Heart left ventricle (tissue), 16 donors: ENCODE measurements at regions not wholly inside any gene's neighbourhood (a gene's known extent, or its start where the extent isn't known, plus 50 kb on each side); places are given as distances from the start of the nearest gene placed in this dataset.

Experiments
- ATAC-seq, 4 donors: fragments of 200-7000 bp; cut with Tn5 transposase; one replicate each; pipeline ENCODE4 v1.9.1; 2020 to 2022; ENCODE audit warnings: moderate library complexity in 4 of 4, mild to moderate bottlenecking in 3 of 4, moderate number of reproducible peaks in 1 of 4
- DNase-seq, 5 donors: peaks; one replicate each; pipeline ENCODE4 v3.0.0-alpha.2; 2020
- H3K27ac ChIP-seq, 12 donors: fragments of 200-600 bp; sonication (generic) in 4 of 12; one replicate each; pipeline versions ENCODE4 v1.5.0 to v1.8.0; 2016 to 2022; ENCODE audit warnings: mild to moderate bottlenecking in 2 of 12
- H3K27me3 ChIP-seq, 9 donors: fragments of 200-600 bp; sonication (generic) in 2 of 9; one replicate each; pipeline versions ENCODE4 v1.5.1 to v1.8.0; 2016 to 2022; ENCODE audit warnings: mild to moderate bottlenecking in 3 of 9
- H3K36me3 ChIP-seq, 9 donors: fragments of 200-600 bp; sonication (generic) in 2 of 9; one replicate each; pipeline versions ENCODE4 v1.5.0 to v1.8.0; 2018 to 2022; ENCODE audit warnings: mild to moderate bottlenecking in 2 of 9
- H3K4me1 ChIP-seq, 12 donors: fragments of 200-600 bp; sonication (generic) in 4 of 12; one replicate each; pipeline versions ENCODE4 v1.5.0 to v1.8.0; 2016 to 2022; ENCODE audit warnings: mild to moderate bottlenecking in 3 of 12
- H3K4me3 ChIP-seq, 12 donors: fragments of 200-600 bp; sonication (generic) in 4 of 12; one replicate each; pipeline versions ENCODE4 v1.5.0 to v1.8.0; 2017 to 2022; ENCODE audit warnings: mild to moderate bottlenecking in 9 of 12, moderate library complexity in 4 of 12
- H3K9me3 ChIP-seq, 12 donors: fragments of 200-600 bp; sonication (generic) in 4 of 12; one replicate each; pipeline versions ENCODE4 v1.5.0 to v1.8.0; 2016 to 2022; ENCODE audit warnings: mild to moderate bottlenecking in 1 of 12
- CTCF ChIP-seq, 12 donors: fragments of 200-600 bp; sonication (generic) in 4 of 12; IDR thresholded peaks; one replicate each; pipeline versions ENCODE4 v1.5.0 to v1.8.0; 2018 to 2022; ENCODE audit warnings: antibody characterized with exemption in 12 of 12, mild to moderate bottlenecking in 5 of 12
- POLR2A ChIP-seq, 2 donors: fragments of 450-650 bp; IDR thresholded peaks; one replicate each; pipeline ENCODE4 v1.6.1; 2017; ENCODE audit warnings: antibody characterized with exemption in 2 of 2, mild to moderate bottlenecking in 2 of 2, moderate library complexity in 2 of 2
- WGBS, 4 donors: extraction: QIAGEN DNeasy Blood & Tissue Kit in 2 of 4; methylation state at CpG; one replicate each; pipeline versions ENCODE4 v1.1.5 to v1.1.7; 2013 to 2018; 5-methylcytosine and 5-hydroxymethylcytosine counted together
- intact Hi-C, 10 donors: fragments of 100-400 bp; cut with DNase I; formaldehyde crosslinking; loops; one replicate each; pipeline versions ENCODE4 v1.11.1 to v1.14.2; 2022
- donor health status: ischemic (EF 13 %, LVEDD 7.1; RV severe dilation, severe dysfunction).
- donor health status: healthy with polysubstance abuse.
- donor health status: DM: no; HTN: yes; CAD: no.
- donor health status: DM: no; HTN: no; CAD: no.
- donor health status: ischemic (EF 25% LVEDD 6.9; RV normal size, moderate dysfunction).
- donor health status: ischemic (EF 25% LVEDD 5.7; RV mildly dilated, moderate dysfunction).
- donor health status: healthy.
- donor health status: DM: yes; HTN: yes; CAD: no.
- donor health status: ischemic (EF 35%, LVEDD 5.7; RV mildly dilated, moderate dysfunction).
- donor health status: nonischemic (EF 11% LVEDD 7.7; RV severe dilation, severe dysfunction).
- donor health status: DM: yes; HTN: yes; CAD: no.
- donor health status: PGD.
- donor health status: ischemic (EF 29% LVEDD 5.4; RV normal size, mild dysfunction).
- donor health status: nonischemic (EF 23%, LVEDD 6.1; RV moderate dilation, normal function).

- ATAC-seq (no peak), DNase-seq (no peak)
- Histone ChIP-seq H3K4me3 (no peak overlapping the region), H3K27me3 (no peaks in the 10 kb centered on the region), H3K4me1 (peaks cover 9 to 70% (median 64%) of the 10 kb centered on the region in 12 donors), H3K36me3 (peaks cover 0 to 18% (median 0%) of the 10 kb centered on the region in 9 donors), H3K27ac (peak overlapping the region in 1 of 12 donors; percentile 67), H3K9me3 (no peaks in the 10 kb centered on the region)
- WGBS, 4 donors, result 69 to 85% (median 77%) methylated on average over 2 of the region's 2 CpGs
- intact Hi-C loops, result loop anchor here in 4 of 10 donors (5.0 kb wide), 4 partner anchors 47 to 98 kb away; no protein-coding TSS in a partner anchor
- TF ChIP-seq CTCF (IDR thresholded peaks at IDR 0.05) (no peak), POLR2A (IDR thresholded peaks at IDR 0.05) (no peak)
These were observed 142.4 kb downstream of the C9orf152 start for GRCh38 chr9:110065532-110065931.

GRCh38 chr9:110066929-110067716 lies 140.8 kb downstream of the C9orf152 start:
- ATAC-seq (peak in 3 of 4 donors; percentile 28 to 61 (median 38)), DNase-seq (no peak)
- Histone ChIP-seq H3K4me3 (peak overlapping the region in 2 of 12 donors; percentile 4 to 9), H3K27ac (peak overlapping the region in 10 of 12 donors; percentile 13 to 67 (median 42)), H3K36me3 (peaks cover 0 to 6% (median 0%) of the 10 kb centered on the region in 9 donors), H3K9me3 (no peaks in the 10 kb centered on the region), H3K27me3 (no peaks in the 10 kb centered on the region), H3K4me1 (peaks cover 9 to 85% (median 70%) of the 10 kb centered on the region in 12 donors)
- 19 to 34% (median 21%) methylated on average over 6 of the region's 6 CpGs for WGBS, 4 donors
- no peak for TF ChIP-seq POLR2A (IDR thresholded peaks at IDR 0.05)
- TF ChIP-seq CTCF (IDR thresholded peaks at IDR 0.05), result no peak
- intact Hi-C loops, result loop anchor here in 4 of 10 donors (5.0 kb wide), 4 partner anchors 45 to 100 kb away; no protein-coding TSS in a partner anchor

GRCh38 chr9:110068212-110068611 lies 139.7 kb downstream of the C9orf152 start:
- ATAC-seq, result no peak
- intact Hi-C loops, result loop anchor here in 4 of 10 donors (5.0 kb wide), 4 partner anchors 44 to 101 kb away; no protein-coding TSS in a partner anchor

More at GRCh38 chr9:110068212-110068611, 139.7 kb downstream of the C9orf152 start:
- DNase-seq, result no peak
- Histone ChIP-seq H3K9me3 (no peaks in the 10 kb centered on the region), H3K4me3 (no peak overlapping the region), H3K27me3 (no peaks in the 10 kb centered on the region), H3K27ac (peak overlapping the region in 8 of 12 donors; percentile 21 to 54 (median 38)), H3K4me1 (peaks cover 9 to 96% (median 80%) of the 10 kb centered on the region in 12 donors), H3K36me3 (no peaks in the 10 kb centered on the region)
- TF ChIP-seq CTCF (IDR thresholded peaks at IDR 0.05), result no peak
- TF ChIP-seq POLR2A (IDR thresholded peaks at IDR 0.05), result no peak
